Bone marrow (tissue), 2 donors: ENCODE measurements at regions not wholly inside any gene's neighbourhood (a gene's known extent, or its start where the extent isn't known, plus 50 kb on each side); places are given as distances from the start of the nearest gene placed in this dataset.

ENCODE experiments used
- DNase-seq, 2 donors: peaks; one replicate each; lab custom pipeline; 2025; lab: John Stamatoyannopoulos, UW

DNA sequence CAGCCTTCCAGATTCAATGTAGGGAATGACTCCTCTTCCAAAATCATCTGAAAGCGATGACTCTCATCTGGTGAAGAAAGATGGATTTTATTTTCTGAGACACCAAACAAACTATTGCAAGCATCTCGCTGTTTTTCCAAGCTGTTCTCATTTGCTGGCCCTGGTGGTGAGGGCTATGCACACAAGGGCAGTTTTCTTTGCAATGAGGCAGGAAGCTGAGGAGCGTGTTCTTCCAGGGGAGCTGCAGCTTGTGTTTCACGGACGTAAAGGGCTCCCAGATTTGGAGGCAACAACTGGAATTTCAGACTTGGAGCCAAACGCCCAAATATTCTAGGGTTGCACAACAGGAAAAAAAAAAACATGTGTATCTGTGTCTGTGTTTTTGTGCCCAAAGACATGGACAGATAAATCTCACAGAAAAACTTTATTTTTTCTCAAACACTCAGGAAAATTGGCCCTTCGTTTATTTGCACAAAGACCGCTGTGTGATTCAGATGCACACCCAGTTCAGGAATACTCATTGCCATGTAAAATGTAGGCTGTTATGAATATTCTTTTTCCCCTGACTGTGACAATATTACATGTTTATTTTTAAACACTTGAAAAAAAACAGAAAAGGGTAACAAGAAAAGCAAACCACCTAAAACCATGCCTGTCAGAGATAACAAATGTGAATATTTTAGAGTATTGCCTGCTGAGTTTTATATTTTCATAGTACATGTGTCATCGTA is 151.3 kb downstream of the GAS1 start:
- DNase-seq = no peak

DNA sequence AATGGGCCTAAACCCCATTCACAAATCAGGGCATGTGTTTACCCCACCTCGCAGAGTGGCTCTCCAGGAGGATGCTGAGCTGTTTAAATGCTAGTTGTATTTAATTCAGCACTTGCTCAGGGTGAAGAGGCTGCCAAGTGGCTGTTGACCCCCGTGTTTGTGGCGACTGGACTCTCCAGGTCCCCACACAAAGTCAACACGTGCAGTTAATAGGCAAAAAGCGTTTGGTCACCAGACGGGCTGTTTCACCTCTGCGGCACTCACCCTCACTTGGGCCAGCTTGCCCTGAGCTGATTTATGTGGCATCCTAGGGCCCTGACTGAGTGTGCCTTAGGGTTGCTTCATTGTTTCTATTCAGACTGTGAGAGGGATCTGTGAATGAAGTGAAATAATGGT is 152.3 kb downstream of the GAS1 start:
- DNase-seq = no peak

DNA sequence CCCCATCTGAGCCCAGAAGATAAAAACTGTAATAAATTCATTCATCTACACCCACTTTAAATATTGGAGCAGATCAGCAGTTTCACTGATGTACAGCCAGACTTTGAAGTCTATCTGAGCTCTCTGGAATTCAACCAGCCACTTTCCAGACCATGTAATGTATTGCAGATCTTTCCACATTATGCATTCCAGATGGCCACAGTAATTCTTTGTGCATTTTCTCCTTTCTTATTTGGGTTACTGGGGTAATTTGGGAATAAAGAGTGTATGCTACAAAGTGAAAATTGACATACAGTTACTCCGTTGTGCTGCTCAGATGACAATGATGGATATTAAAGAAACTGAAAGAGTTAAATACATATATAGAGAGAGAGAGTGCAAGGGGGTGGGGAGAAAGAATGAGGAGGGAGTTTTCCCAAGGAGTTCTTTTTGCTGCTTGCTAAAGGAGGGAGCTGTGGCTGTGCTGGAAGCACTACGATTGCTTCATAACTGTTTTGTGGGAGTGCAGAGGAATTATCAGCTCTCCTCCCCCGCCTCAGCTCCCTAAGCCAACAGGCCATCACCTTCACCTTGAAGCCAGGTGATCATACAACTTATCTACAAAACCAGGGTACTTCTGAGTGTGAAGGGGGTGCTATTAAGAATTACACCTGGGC is 152.8 kb downstream of the GAS1 start:
- no peak for DNase-seq

DNA sequence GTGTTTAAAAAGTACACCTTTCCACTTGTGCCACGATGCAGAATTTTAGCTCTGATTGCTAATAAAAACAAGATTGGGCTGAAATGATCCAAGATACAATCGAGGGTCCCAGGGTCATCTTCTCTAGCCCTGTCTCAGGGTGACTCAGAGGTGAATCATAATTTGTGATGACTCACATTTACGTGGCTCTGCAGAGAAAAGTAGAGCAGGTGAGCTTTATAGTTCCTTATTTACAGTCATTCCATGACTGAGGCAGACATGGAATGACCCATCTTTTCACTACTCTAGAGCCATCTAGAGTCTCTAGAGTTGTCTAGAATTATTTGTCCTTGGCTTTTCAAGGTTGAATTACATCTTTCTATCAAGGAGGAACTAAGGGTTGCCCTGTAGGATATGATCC is 155.2 kb downstream of the GAS1 start:
- DNase-seq = no peak

GRCh38 chr9:86790805-86791204 is 156.5 kb downstream of the GAS1 start:
- no peak for DNase-seq

GRCh38 chr9:86788456-86788855 is 158.8 kb downstream of the GAS1 start:
- DNase-seq = no peak

GRCh38 chr9:86783884-86784283 is 163.4 kb downstream of the GAS1 start:
- no peak for DNase-seq

- no peak for DNase-seq
Measured at GRCh38 chr9:86782831-86783230, 164.5 kb downstream of the GAS1 start.

DNA sequence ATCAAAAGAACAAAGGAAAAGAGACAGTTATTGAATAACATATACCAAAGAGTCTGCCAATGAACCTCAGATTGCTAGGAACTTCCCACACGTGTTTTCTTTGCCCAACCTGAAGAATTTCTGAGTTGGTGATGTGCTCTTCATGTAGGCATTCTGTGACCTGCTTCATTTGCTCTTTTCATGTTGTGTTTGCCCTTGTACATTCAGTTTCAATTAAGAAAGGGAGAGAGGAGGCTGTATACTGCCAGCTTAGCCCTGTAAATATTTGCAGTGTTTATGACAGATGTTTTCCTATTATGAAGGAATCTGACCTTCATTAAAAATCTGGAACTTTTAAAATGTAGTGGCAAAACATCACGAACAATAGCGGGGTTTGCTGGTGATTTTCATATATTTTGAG is 168.5 kb downstream of the GAS1 start:
- DNase-seq = no peak

DNA sequence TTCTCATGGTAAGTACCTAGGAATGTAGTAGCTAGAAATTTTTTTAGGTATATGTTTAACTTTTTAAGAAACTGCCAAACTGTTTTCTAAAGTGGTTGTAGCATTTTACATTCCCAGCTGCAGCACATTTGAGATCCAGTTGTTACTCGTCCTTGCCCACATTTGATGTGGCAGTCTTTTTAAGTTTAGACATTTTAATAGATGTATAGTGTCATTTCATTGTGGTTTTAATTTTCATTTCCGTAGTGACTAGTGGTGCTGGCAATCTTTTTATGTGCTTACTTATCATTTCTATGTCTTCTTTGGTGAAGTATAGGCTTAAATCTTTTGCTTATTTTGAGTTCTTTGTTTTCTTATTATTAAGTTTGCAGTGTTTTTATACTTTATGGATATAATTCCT is 171.6 kb downstream of the GAS1 start:
- no peak for DNase-seq

GRCh38 chr9:86774116-86774515 is 173.2 kb downstream of the GAS1 start:
- no peak for DNase-seq

DNA sequence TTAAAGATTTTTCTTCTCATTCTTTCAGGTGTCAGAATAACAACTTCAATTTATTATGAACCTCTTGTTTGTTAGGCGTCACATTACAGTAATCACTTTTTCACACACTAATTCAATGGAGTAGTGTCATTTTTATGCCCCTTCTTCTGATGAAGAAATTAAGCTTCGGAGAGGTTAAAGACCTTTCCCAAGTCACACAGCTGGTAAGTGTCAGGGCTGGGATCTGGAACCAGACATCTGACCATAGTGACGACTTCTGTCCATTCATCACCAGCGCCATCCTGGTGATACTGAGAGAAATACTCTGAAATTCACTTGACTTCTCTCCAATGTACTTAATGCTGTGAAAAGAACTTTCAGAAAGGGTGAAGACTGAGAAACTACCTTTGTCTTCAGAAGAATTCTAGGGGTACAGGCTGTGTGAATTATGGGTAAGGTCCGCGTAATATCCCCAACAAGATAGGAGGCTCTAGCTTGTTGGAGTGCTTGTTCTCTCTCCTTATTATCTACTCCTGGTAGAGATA is 173.8 kb downstream of the GAS1 start:
- DNase-seq = no peak

DNA sequence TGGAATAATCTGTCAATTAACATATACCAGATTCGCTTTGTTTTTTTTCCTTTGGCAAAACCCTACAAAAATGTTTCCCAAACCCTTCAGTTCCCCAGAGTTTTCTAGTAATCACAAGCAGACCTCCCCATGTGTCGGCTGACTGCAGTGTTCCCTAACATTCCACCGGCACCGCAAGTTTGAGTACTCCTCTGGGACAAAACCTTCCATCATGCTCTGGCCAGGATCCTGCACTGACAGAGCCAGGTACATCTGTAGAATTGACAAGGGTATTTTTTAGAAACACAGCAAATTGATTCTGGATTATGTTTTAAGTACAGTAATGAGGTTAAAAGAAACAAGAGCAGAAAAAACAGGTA is 174.7 kb downstream of the GAS1 start:
- DNase-seq = no peak

DNA sequence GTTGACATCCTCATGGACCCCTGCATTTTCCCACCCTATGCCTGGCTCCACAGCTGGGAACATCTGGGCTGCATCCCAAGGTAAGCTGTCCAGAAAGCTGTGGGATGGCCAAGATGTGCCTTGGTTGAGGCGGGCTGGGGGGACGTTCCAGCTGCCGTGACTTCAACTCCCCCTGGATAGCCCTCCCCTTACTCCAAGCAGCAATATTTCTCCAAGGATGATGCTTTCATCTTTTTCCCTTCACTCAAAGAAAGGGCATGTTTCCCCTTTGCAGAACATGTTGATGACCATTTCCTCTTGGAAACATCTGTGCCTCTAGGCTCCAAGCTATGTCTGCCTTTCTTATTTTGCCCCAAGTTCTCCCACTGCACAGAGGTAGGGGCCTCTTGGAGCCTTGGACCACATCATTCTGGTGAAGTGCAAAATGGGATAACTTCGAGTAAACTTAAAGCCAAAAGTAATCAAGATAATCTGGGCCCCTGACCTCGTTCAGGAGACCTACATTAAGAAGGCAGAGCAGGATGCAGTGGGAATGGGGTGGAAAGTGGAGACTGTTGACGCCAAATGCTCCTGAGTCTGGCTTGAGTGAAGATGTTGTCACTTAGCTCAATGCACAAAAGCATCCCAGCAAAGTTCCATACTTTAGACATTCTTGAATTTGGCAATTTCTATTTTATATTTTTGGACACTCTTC is 175.2 kb downstream of the GAS1 start:
- DNase-seq = no peak

GRCh38 chr9:86771420-86771819 is 175.9 kb downstream of the GAS1 start:
- DNase-seq = no peak

DNA sequence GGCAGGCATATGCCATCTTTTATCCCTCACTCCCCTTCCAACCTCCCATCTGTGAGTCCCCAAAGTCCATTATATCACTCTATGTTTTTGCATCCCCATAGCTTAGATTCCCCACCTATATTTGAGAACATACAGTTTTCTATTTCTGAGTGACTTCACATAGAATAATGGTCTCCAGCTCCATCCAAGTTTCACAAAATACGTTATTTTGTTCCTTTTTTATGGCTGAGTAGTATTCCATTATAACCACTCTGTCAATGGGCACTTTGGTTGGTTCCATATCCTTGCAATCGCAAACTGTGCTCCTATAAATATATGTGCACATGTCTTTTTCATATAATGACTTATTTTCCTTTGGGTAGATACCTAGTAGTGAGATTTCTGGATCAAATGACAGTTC is 178.6 kb downstream of the GAS1 start:
- DNase-seq = no peak

GRCh38 chr9:86768020-86768419 is 179.3 kb downstream of the GAS1 start:
- DNase-seq = no peak

- no peak for DNase-seq
Measured at GRCh38 chr9:86767373-86767772, 179.9 kb downstream of the GAS1 start.

GRCh38 chr9:86766912-86767311 is 180.4 kb downstream of the GAS1 start:
- no peak for DNase-seq

- DNase-seq = no peak
Measured at GRCh38 chr9:86766511-86766910, 180.8 kb downstream of the GAS1 start.

DNA sequence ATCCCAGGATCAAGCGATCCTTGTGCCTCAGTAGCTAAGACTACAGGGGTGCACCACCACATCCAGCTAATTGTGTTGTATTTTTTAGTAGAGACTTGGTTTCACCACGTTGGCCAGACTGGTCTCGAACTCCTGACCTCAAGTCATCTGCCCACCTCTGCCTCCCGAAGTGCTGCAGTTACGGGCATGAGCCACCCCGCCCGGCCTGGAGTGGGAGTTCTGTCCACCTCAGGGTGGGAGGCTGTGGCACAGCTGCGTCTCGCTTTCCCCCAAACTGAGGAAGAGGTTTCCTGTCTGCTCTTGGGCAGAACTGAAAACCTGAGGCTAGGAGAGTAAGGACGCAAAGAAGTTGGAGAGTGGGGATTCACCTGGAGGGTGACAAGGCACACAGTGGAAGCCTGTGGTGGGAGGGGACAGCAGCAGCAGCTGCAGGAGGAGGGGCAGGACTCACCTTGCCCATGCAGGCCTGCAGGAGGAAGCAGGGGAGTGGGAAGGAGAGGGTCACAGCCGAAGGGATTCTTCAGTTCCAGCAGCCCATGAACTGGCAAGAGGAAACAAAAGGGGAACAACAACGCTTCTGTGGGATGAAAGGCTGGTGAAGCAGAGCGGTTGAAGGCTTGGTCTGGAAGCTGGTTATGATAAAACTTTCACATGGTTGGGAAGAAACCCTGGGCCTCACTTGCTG is 181.4 kb downstream of the GAS1 start:
- DNase-seq = no peak

DNA sequence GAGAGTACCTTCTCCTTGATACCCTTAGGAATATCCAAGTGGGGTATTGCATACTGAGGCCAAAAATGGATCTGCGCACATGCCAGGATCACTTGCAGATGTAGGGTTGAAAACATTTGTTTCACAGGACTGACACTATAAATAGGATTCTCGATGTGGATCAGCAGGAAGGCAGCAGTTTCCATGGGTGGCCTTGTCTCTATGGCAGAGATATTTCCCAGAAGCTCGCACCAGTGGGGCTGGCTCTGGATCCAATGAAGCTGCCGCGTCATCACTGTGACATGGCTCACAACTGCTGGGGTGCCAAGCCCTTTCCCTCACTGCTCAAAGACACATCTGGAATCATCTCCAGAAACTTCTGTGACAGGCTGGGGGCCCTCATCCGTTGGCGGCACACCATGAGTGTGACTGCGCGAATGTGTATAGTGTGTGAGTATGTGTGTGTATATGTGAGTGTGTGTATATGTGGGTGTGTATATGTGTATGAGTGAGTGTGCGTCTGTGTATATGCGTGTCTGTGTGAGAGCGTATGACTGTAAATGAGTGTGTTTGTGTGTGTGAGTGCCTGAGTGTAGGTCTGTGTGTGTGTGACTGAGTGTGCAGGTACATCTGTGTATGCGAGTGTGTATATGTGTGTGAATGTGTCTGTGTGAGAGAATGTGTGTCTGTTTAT is 182.5 kb downstream of the GAS1 start:
- DNase-seq = no peak
